ENCODE measurements at regions not wholly inside any gene's neighbourhood (a gene's known extent, or its start where the extent isn't known, plus 50 kb on each side); places are given as distances from the start of the nearest gene placed in this dataset.

GRCh38 chr14:53316504-53316903, 163.4 kb upstream of the DDHD1 start:
- no peak for TF ChIP-seq CTCF (conservative IDR thresholded peaks at IDR 0.05)
- no peak for TF ChIP-seq EZH2 (IDR thresholded peaks at IDR 0.05; ENCODE audit: low read depth)
